GM19324 (cell line): ENCODE measurements at regions not wholly inside any gene's neighbourhood (a gene's known extent, or its start where the extent isn't known, plus 50 kb on each side); places are given as distances from the start of the nearest gene placed in this dataset.
"Not testable (repeated sequence)": the region's sequence is repeated elsewhere in the genome, so short reads cannot be mapped to it uniquely, and the experiment has no call there.

Experiments used
- ATAC-seq: cut with Tn5 transposase; IDR thresholded peaks from one replicate; pipeline ENCODE4 v1.9.1; 2021; ENCODE audit warnings: mild to moderate bottlenecking, moderate library complexity; ENCODE audit not compliant: unreplicated experiment, low FRiP score

GRCh38 chr21:35516292-35516691 is 467.2 kb upstream of the RUNX1 start:
- not testable (repeated sequence) for ATAC-seq

DNA sequence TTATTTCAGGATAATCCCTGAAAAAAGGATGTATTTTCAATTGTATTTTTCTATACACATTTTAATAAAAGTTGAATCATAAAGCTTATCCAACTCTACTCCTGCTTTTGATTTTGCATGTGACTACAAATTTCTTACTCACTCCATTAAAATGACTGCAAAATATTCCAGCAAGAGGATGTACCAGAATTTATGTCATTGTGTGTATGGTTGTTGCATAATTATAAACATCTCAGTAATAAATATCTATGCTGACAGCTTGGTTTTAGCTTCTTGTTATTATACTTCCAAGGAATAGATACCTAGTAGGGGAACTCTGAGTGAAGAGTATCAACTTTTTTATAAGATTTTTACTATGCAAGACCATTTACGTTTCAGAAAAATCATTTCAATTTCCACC is 463.2 kb upstream of the RUNX1 start:
- ATAC-seq = no peak

GRCh38 chr21:35511696-35512162 is 462.6 kb upstream of the RUNX1 start:
- ATAC-seq = no peak

DNA sequence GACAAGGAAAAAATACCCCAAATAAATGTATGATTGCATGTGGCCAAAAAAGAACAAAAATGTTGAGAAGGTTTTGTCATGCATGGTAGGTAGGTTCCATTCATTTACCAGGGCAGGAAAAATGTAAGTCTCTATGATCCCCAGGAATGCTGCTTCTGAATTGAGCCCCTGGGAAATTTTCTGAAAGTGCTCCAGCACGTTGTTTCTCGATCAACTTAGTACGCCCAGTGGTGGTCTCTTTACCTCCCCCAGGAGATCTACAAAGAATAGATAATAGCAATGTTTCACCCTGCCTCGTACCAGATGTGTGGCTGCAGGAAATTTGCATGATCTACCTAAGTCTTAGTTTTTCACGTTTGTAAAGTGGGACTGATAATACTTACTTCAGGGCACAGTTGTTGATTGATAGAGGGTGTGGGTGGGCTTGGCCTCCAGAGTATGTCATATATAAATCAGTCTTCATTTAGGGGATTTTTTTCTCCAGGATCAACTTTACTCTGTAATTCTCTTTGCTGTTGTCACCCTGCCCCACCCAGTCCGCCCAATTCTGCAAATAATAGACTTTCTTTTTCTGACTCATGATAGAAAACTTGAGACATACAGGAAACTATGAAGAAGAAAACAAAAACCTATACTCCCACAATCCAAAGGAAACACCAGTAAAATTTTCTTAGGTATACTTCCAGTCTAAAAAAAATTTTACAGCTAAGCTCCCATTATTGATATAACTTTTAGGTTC is 462.0 kb upstream of the RUNX1 start:
- ATAC-seq = no peak

DNA sequence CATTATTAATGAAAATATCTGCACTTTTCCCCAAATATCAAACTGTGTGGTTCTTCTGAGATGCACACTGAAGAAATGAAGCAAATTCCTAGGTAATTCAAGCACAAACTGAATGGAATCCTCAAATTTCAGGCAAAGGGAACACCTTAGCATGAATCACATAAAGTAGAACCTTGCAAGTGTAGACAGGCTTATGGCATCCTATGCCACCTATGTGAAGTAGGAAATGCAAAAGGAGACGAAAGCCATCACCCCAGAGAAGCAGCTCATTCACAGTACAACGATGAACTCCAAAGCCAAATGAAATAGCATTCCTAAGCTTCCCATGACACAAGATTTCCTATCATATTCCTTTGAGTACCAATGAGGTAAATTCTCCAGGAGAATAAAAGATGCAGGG is 461.2 kb upstream of the RUNX1 start:
- no peak for ATAC-seq

GRCh38 chr21:35509001-35509704 is 460.1 kb upstream of the RUNX1 start:
- no peak for ATAC-seq

DNA sequence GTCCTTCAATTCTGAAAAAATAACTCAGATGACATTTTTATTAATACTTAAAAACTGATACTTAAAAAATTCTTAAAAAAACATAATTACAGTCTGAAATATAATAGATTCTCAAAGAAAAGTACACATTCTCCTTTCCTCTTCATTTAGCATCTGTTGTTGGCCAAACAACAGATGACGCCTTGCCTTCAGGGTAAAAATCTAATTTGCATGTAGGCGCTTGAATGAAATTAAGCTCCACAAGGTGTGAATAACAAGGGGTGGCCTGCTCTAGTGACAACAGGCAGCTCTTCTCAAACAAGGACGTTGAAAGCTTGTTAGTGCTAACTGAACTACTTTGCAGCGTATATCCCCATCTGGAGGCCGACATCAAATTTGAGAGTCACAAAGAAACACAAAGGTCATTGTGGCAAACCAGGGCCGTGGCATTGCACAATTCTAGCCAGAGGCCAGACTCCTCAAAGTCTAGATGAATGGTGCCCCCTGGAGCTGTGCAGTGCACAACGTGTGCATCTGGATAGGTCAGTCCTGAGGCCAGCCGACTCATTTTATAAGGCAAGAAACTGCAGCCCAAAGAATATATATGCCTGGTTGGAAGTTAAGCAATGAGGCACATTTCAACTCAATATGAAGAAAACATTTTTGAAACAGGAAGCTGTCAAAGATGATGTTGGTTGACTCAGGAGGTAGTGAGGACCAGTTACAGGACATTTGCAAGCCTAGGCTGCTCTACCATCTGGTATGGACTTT is 459.2 kb upstream of the RUNX1 start:
- no peak for ATAC-seq

GRCh38 chr21:35507181-35507759 is 458.2 kb upstream of the RUNX1 start:
- ATAC-seq = no peak

- ATAC-seq = no peak
Measured at GRCh38 chr21:35506771-35507170, 457.7 kb upstream of the RUNX1 start.

DNA sequence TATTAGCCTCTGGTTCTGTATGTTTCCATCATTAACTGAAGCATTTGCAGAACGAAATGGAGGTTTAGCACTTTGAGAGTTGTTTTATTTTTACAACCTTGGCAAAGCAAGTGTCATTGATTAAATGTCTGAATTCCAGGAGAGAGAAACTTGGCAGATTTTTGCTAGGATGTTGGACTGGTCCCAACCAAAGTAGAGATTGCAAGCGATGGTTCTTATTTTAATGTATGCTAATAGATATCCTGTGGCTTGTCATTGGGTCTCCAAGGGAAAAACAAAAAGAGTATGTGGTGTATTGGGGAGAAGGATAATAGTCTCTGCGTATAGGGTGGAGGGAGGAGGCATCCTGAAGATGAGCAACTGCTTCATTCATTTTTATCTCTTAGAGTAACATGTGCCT is 457.2 kb upstream of the RUNX1 start:
- no peak for ATAC-seq

DNA sequence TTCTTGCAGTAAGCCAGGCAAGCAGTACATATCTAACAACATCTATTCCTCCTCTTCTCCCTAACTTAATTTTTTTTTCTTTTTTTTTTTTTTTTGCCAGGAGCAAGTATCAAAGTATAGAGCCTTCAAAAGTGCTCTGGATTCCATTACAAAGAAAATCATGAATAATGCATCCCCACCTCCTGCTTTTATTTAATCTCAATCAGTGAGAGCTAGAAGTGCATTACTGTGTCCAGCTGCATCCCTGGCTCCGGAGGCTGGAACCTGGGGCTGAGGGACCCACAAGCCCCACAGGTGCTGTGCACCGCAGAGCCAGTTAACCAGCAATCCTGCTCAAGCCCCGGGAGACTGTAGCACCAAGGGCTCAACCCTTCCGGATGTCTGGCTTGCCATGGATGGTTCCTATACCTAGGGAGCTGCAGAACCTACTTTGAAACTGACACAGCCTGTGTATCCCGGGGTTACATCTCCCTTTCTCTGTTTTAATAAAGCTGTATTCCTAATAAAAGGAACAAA is 455.9 kb upstream of the RUNX1 start:
- no peak for ATAC-seq

GRCh38 chr21:35504277-35504676 is 455.2 kb upstream of the RUNX1 start:
- ATAC-seq = no peak

GRCh38 chr21:35503671-35504070 is 454.6 kb upstream of the RUNX1 start:
- no peak for ATAC-seq

GRCh38 chr21:35502821-35503220 is 453.7 kb upstream of the RUNX1 start:
- ATAC-seq = no peak

GRCh38 chr21:35497522-35497921 is 448.4 kb upstream of the RUNX1 start:
- ATAC-seq = not testable (repeated sequence)

DNA sequence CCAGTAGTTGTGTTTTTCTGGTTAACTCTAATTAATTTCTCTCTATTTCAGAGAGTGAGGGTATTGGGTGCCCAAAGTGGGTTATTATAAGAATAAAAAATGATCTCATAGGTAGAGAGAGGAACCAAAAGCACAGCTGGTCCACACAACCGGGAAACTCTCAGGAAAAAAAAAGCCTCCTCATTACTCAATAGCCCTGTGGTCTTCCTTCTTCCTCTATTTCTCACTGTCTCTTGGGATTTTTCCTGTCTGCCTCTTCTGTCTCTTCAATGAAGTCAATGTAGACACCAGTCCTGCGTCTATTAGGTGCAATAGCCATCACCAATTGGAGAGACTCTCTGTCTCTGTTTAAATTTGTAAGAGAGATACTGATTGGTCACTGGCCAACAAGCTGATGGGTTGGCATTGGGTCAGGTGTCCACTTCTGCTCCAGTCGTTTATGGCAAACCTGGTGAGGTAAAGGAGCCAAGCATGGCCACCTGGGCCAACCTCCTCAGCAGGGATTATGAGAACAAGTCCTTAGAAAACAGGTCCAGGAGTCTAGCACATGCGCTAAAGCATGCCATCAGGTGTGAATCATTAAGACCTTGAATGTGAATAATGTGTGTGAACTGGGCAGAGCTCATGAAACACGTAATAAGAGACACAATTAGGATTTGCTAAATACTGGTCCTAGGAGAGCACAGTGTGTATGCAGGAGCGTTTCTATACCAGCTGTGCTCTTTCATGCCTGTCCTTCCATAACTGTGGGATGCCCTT is 443.0 kb upstream of the RUNX1 start:
- ATAC-seq = no peak

- no peak for ATAC-seq
Measured at GRCh38 chr21:35491114-35491513, 442.0 kb upstream of the RUNX1 start.

DNA sequence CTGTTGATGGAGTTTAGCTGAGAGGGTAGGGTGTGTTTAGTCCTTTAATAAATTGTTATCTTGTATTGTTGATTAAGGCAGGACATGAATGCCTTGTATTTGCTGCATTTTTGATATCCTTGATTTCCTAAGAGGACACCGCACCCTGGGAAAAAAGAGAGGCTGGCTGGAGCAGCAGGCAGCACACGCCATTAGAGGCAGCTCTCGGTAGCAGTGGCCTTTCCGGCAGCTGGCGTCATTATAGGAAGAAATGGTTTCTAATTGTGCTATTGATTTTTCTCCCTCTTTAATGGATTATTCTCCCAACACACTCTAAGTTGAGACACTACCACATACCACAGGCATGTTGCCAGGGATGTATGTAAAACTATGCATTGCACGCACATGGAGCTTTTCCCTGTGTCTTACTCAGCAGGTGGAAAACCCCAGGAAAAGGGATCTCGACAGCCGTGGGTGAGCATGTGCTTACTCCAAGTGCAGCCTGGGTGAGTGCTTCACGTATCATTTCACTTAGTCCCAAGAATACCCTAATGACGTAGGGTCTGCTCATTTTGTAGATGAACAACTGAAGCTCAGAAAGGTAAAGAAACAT is 440.4 kb upstream of the RUNX1 start:
- no peak for ATAC-seq

DNA sequence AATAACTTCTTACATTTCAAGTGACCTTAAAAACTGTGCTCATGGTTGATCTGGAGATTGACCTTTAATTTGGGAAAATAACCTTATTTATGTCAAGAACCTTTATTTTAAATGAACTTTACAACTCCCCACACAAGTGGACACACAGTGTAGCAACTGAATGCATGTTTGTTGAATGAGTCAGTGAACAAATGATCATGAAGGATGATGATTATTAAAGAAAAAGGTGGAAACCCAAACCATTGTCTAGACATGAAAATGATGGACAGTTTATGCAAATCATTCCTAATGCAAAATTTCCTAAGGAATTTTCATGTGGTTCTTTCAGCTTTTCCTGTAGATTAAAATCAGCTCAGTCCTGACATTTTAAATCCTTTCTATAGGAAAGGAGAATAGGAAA is 439.8 kb upstream of the RUNX1 start:
- ATAC-seq = no peak

- ATAC-seq = no peak
Measured at GRCh38 chr21:35485364-35485763, 436.3 kb upstream of the RUNX1 start.
